ENCODE measurements at regions not wholly inside any gene's neighbourhood (a gene's known extent, or its start where the extent isn't known, plus 50 kb on each side); places are given as distances from the start of the nearest gene placed in this dataset.

DNA sequence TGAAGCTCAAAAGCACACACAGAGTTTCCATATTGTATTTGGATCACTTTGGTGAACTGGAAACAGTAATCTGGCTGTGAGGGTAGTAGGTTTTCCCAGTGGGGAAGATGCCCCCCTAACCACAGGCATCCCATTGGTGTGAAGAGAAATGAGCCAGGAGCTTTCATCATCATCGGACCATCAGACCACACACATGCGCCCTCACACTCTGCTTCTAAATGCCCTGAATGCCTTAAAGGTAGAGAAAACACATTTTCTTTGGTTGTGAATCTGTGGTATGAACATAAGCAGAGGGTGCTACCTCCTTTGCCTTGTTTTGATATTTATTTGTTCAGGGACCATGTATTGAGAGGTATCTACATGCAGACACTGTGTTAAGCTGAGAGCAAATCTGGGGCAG, 79.0 kb upstream of the DNAH14 start:
- TF ChIP-seq, protein P1, sequence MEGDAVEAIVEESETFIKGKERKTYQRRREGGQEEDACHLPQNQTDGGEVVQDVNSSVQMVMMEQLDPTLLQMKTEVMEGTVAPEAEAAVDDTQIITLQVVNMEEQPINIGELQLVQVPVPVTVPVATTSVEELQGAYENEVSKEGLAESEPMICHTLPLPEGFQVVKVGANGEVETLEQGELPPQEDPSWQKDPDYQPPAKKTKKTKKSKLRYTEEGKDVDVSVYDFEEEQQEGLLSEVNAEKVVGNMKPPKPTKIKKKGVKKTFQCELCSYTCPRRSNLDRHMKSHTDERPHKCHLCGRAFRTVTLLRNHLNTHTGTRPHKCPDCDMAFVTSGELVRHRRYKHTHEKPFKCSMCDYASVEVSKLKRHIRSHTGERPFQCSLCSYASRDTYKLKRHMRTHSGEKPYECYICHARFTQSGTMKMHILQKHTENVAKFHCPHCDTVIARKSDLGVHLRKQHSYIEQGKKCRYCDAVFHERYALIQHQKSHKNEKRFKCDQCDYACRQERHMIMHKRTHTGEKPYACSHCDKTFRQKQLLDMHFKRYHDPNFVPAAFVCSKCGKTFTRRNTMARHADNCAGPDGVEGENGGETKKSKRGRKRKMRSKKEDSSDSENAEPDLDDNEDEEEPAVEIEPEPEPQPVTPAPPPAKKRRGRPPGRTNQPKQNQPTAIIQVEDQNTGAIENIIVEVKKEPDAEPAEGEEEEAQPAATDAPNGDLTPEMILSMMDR (conservative IDR thresholded peaks at IDR 0.05), result no peak
- TF ChIP-seq ZFX (IDR thresholded peaks at IDR 0.05), result no peak

All from C4-2B (cell line).